ENCODE measurements at regions not wholly inside any gene's neighbourhood (a gene's known extent, or its start where the extent isn't known, plus 50 kb on each side); places are given as distances from the start of the nearest gene placed in this dataset.
"Not testable (repeated sequence)": the region's sequence is repeated elsewhere in the genome, so short reads cannot be mapped to it uniquely, and the experiment has no call there.

GRCh38 chr2:220586980-220587530 is 959.6 kb downstream of the SLC4A3 start:
- no peaks in the 10 kb centered on the region for H3K9me3 ChIP-seq
- no peaks in the 10 kb centered on the region for H3K4me1 ChIP-seq
- intact Hi-C loops (cut with DNase I): no loop called here
- no peak for DNase-seq
- no peaks in the 10 kb centered on the region for H3K36me3 ChIP-seq
- TF ChIP-seq, protein P1, sequence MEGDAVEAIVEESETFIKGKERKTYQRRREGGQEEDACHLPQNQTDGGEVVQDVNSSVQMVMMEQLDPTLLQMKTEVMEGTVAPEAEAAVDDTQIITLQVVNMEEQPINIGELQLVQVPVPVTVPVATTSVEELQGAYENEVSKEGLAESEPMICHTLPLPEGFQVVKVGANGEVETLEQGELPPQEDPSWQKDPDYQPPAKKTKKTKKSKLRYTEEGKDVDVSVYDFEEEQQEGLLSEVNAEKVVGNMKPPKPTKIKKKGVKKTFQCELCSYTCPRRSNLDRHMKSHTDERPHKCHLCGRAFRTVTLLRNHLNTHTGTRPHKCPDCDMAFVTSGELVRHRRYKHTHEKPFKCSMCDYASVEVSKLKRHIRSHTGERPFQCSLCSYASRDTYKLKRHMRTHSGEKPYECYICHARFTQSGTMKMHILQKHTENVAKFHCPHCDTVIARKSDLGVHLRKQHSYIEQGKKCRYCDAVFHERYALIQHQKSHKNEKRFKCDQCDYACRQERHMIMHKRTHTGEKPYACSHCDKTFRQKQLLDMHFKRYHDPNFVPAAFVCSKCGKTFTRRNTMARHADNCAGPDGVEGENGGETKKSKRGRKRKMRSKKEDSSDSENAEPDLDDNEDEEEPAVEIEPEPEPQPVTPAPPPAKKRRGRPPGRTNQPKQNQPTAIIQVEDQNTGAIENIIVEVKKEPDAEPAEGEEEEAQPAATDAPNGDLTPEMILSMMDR (IDR thresholded peaks at IDR 0.05): no peak
- no peak overlapping the region for H3K4me3 ChIP-seq
- 72 to 75% methylated on average over 5 of the region's 5 CpGs for WGBS, 2 donors
- H3K27ac ChIP-seq: no peak overlapping the region
- FAIRE-seq: no peak
- no peak for ATAC-seq
- H3K27me3 ChIP-seq: peaks cover 0 to 4% (median 0%) of the 10 kb centered on the region in 4 donors

- H3K27ac ChIP-seq: no peak overlapping the region
- TF ChIP-seq, protein P1 (IDR thresholded peaks at IDR 0.05): no peak
- H3K9me3 ChIP-seq: no peaks in the 10 kb centered on the region
- ATAC-seq: no peak
- H3K4me3 ChIP-seq: no peak overlapping the region
- no peak for DNase-seq
- no peak for FAIRE-seq
- H3K4me1 ChIP-seq: no peaks in the 10 kb centered on the region
- 77 to 78% methylated on average over 5 of the region's 5 CpGs for WGBS, 2 donors
- no peaks in the 10 kb centered on the region for H3K36me3 ChIP-seq
- intact Hi-C loops (cut with DNase I): no loop called here
- peaks cover 0 to 4% (median 0%) of the 10 kb centered on the region in 4 donors for H3K27me3 ChIP-seq
Measured at GRCh38 chr2:220588148-220588547, 960.7 kb downstream of the SLC4A3 start.

GRCh38 chr2:220590476-220590875 is 963.0 kb downstream of the SLC4A3 start:
- 85% methylated on average over 1 of the region's 1 CpG for WGBS, 2 donors
- H3K4me3 ChIP-seq: no peak overlapping the region
- intact Hi-C loops (cut with DNase I): no loop called here
- no peak for DNase-seq
- TF ChIP-seq, protein P1 (IDR thresholded peaks at IDR 0.05): no peak
- no peaks in the 10 kb centered on the region for H3K36me3 ChIP-seq
- no peak overlapping the region for H3K27ac ChIP-seq
- FAIRE-seq: no peak
- H3K27me3 ChIP-seq: no peaks in the 10 kb centered on the region
- H3K9me3 ChIP-seq: no peaks in the 10 kb centered on the region
- no peak for ATAC-seq
- no peaks in the 10 kb centered on the region for H3K4me1 ChIP-seq

DNA sequence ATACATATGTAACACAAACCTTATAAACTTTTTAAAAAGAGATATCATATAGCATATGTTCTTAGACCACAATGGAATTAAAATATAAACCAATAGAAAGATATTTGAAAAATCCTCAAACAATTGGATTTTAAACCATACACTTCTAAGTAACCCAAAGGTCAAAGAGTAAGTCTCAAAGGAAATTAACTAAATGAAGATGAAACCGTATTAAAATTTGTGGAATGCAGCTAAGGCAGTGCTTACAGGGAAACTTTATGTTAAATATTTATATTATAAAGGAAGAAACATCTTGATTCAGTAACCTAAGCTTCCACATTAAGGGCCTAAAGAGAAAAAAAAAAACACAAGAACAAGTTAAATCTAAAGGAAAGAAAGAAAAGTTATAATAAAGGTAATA is 966.1 kb downstream of the SLC4A3 start:
- ATAC-seq (no peak), FAIRE-seq (no peak), DNase-seq (no peak)
- Histone ChIP-seq H3K4me1 (no peaks in the 10 kb centered on the region), H3K27ac (no peak overlapping the region), H3K4me3 (no peak overlapping the region), H3K27me3 (no peaks in the 10 kb centered on the region), H3K36me3 (no peaks in the 10 kb centered on the region), H3K9me3 (no peaks in the 10 kb centered on the region)
- intact Hi-C loops (cut with DNase I): no loop called here
- WGBS, 2 donors: 43 to 44% methylated on average over 1 of the region's 1 CpG
- TF ChIP-seq, protein P1 (IDR thresholded peaks at IDR 0.05): no peak

GRCh38 chr2:220601674-220602073 is 970.4 kb downstream of the EPHA4 start:
- TF ChIP-seq, protein P1 (IDR thresholded peaks at IDR 0.05): no peak
- 32 to 34% methylated on average over 3 of the region's 3 CpGs for WGBS, 2 donors
- intact Hi-C loops (cut with DNase I): no loop called here
- no peak overlapping the region for H3K4me3 ChIP-seq
- H3K9me3 ChIP-seq: no peaks in the 10 kb centered on the region
- DNase-seq: peak in 1 of 6 donors; percentile 12
- ATAC-seq: peak in 2 of 4 donors; percentile 41 to 70
- H3K27ac ChIP-seq: no peak overlapping the region
- no peaks in the 10 kb centered on the region for H3K27me3 ChIP-seq
- FAIRE-seq: no peak
- no peaks in the 10 kb centered on the region for H3K4me1 ChIP-seq
- no peaks in the 10 kb centered on the region for H3K36me3 ChIP-seq

DNA sequence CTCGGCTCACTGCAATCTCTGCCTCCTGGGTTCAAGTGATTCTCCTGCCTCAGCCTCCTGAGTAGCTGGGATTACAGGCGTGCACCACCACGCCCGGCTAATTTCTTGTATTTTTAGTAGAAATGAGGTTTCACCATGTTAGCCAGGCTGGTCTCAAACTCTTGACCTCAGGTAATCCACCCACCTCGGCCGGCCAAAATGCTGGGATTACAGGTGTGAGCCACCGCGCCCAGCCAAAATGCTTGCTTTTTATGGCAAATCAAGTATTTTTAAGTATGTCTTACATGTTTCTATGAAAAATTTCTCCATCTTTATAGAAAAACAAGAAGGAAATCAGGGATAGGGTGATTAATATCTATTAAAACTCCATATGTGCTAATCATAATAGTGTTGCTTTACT is 959.1 kb downstream of the EPHA4 start:
- H3K4me1 ChIP-seq; DNase-seq; intact Hi-C loops (cut with DNase I); ATAC-seq; H3K27me3 ChIP-seq; H3K4me3 ChIP-seq; FAIRE-seq; H3K27ac ChIP-seq; H3K36me3 ChIP-seq; H3K9me3 ChIP-seq: not testable (repeated sequence)
- 88 to 89% methylated on average over 8 of the region's 8 CpGs for WGBS, 2 donors

Data from pancreas (tissue), 10 donors.